ENCODE measurements at regions not wholly inside any gene's neighbourhood (a gene's known extent, or its start where the extent isn't known, plus 50 kb on each side); places are given as distances from the start of the nearest gene placed in this dataset.

- TF ChIP-seq POLR2AphosphoS5 (IDR thresholded peaks at IDR 0.05; ENCODE audit: low read depth, low read length): no peak
- TF ChIP-seq CTCF (IDR thresholded peaks at IDR 0.05): no peak
- no peak for TF ChIP-seq REST (IDR thresholded peaks at IDR 0.05; ENCODE audit: insufficient read depth in 1 of 2, low read depth in 2 of 2, low read length in 1 of 2)
- no peak for TF ChIP-seq SIN3A (IDR thresholded peaks at IDR 0.05; ENCODE audit: borderline replicate concordance, insufficient read depth, low read depth, low read length)
These were observed 88.0 kb upstream of the PLXNA2 start for GRCh38 chr1:208332036-208332773.
